Activated CD8-positive, alpha-beta memory T cell treated with anti-CD3 and anti-CD28 coated beads for 36 hours (primary cell): ENCODE measurements at regions not wholly inside any gene's neighbourhood (a gene's known extent, or its start where the extent isn't known, plus 50 kb on each side); places are given as distances from the start of the nearest gene placed in this dataset.
"Not testable (repeated sequence)": the region's sequence is repeated elsewhere in the genome, so short reads cannot be mapped to it uniquely, and the experiment has no call there.

Experiments
- CTCF ChIA-PET: fragments of 350-600 bp; sonication (Branson Sonifier 250); formaldehyde crosslinking; loops from one replicate; lab custom pipeline; 2021; ENCODE audit warnings: antibody characterized with exemption; lab: Charles Lee
- POLR2A ChIA-PET: fragments of 350-600 bp; sonication (Branson Sonifier 250); formaldehyde crosslinking; loops from one replicate; lab custom pipeline; 2021; ENCODE audit warnings: antibody characterized with exemption; lab: Charles Lee

DNA sequence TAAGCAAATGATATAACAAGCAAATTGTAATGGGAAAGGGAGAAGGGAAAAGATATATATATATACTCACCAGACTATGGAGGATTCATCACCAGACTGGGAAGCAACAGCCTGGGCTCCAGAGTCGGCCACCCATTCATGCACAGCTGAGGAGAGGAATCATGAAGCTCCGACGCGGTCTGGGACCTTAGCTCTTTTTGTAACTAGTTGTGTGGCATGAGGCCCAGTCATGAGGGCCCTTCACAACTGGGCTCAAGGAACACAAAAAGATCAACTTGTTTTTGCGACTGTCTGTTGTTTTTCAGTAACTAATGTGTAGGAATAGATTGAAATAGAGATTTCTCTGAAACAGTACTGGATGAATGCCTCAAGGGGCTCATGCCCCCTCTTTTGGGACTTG is 911.2 kb downstream of the TYW1 start:
- CTCF ChIA-PET = no interaction called here
- POLR2A ChIA-PET = no interaction called here

DNA sequence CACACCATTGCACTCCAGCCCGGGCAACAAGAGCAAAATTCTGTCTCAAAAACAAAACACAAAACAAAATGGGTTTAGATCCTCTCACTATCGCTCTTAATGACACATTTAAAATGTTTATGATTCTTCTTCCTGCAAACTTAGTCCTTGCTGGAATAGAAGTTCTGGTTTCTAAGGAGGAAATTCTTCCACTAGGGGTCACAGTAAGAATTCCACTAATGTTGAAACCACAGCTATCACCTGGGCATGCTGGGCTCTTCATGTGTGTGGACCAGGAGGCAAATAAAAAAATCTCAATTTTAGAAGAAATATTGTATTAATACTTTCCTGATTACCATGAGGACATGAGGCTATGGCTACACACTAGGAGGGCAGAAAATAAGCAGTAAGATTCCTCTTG is 915.8 kb downstream of the TYW1 start:
- ChIA-PET POLR2A (no interaction called here), CTCF (no interaction called here)

DNA sequence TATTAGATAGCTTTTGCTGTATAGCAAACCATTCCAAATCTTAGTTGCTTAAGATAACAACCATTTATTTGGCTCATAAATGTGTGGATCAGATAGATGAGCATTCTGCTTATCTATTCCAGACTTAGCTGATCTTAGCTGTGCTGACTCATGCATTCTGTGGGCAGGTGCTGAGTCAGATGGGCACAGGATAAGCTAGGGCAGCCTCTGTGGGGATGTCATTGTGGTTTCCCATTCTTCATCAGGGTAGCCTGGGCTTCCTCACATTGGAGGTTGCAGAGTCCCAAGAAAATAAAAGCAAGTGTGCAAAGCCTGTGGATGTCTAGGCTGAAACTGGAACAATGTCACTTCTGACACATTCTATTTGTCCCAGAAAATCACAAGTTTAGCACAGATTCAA is 917.0 kb downstream of the TYW1 start:
- CTCF ChIA-PET = no interaction called here
- POLR2A ChIA-PET = no interaction called here

DNA sequence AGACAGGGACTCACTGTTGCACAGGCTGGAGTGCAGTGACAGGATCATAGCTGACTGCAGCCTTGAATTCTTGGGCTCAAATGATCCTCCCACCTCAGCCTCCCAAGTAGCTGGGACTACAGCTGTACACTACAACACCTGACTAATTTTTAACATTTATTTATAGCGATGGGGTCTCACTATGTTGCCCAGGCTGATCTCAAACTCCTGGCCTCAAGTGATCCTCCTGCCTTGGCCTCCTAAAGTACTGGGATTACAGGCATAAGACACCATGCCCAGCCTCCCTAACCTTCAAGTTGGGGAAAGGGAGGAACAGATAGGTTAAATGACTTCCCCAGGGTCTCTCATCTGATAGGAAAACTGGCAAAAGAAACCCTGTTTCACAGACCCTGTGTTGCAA is 919.5 kb downstream of the TYW1 start:
- CTCF ChIA-PET, POLR2A ChIA-PET: not testable (repeated sequence)

DNA sequence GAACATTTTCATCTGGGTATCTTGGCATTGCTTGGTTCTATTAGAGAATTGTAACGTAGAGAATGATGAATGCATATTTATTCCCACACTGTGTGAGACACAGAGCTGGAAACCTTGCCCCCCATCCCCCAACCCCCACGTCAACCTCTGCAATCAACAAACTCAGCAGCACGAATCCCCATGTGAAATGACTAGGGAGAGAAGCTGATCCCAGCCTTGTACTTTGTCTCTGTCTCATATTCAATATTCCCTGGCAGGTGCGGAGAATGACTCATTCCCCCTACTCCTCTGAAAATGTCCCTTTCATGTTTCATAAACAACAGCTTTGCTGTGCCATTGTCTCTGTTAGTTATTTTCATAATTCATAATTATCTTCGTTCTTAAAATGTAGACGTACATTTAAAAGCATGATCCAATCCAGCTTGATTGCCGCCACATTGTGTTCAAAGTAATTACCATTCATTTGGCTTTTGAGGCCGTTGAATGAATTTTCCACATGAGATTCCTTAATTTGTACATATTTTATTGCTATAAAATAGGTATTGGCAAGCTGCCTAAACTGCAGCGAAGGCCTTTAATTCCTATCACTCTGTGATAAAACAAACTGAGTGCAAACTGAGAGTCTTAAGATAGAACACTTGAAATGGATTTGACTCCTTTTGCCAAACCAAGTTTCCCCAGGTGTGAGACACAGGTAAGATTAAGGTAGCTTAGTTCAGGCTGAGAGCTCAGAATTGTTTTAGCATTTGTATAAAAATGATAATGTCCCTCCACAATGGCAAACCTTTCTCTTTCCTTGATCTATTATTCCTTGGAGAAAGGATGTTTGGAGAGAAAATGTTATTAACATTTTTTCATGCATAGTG is 920.2 kb downstream of the TYW1 start:
- ChIA-PET CTCF (no interaction called here), POLR2A (no interaction called here)

DNA sequence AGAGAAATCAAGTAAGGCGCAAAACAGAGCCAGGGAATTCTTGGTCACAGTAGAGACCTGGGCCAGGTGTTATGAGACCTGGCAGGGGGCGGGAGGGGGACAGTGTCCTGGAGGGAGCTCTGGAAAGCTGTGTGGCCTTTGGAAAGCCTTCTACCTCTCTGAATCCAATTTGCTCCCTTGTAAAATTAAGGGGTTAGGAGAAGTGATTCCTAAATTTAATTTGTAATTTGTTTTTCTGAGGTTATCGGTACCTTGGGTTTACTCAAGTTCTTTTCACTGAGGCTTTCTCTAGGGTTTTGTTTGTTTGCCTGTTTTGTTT is 920.8 kb downstream of the TYW1 start:
- ChIA-PET POLR2A (no interaction called here), CTCF (no interaction called here)

DNA sequence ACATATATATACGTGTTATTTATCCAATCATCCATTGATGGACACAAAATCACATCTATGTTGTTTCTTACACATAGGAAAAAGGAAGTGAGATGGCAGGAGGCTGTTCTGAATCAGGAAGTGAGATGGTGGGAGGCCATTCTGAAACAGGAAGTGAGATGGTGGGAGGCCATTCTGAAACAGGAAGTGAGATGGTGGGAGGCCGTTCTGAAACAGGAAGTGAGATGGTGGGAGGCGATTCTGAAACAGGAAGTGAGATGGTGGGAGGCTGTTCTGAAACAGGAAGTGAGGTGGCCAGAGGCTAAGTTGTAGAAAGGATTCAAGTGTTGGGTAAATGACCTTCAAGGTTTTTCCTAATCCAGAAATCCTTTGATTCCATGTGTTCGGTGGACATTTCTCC is 921.5 kb downstream of the TYW1 start:
- CTCF ChIA-PET = no interaction called here
- POLR2A ChIA-PET = no interaction called here

DNA sequence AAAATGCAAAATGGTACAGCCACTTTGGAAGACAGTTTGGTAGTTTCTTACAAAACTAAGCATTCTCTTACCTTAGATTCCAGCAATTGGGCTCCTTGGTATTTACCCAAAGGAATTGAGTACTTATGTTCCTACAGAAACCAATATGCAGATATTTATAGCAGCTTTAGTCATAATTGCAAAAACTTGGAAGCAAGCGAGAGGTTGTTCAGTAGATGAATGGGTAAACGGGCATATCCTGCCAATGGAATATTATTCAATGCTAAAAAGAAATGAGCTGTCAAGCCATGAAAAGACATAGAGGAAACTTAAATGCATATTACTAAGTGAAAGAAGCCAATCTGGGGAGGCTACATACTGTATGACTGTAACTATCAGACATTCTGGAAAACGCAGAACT is 926.7 kb downstream of the TYW1 start:
- ChIA-PET POLR2A (no interaction called here), CTCF (no interaction called here)

DNA sequence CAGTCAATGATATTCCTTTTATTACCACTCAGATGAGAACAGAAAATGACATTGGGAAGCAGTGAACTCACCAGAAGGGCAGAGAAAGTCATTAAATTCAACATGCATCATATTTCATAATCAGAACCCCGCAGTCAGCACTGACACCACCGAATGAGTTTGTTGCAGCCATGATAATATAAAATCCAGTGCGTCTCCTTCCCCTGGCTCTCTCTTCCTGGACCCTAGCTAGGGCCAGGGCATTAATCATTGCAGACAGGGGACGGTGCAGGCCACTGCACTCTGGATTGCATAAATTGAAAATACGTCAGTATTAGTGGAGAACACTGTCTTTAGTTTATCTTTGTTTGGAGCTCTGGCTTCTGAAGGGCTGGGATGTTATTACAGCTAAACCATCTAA is 931.5 kb downstream of the TYW1 start:
- POLR2A ChIA-PET = no interaction called here
- CTCF ChIA-PET = no interaction called here

DNA sequence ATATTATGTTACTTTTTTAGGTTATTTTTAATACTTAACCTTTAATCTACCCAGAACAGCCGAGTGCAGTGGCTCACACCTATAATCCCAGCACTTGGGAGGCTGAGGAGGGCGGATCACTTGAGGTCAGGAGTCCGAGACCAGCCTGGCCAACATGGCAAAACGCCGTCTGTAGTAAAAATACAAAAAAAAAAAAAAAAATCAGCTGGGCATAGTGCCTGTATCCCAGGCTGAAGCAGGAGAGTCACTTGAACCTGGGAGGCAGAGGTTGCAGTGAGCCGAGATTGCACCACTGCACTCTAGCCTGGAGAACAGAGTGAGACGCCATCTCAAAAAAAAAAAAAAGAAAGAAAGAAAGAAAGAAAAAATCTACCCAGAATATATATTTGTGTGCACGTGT is 939.8 kb downstream of the TYW1 start:
- POLR2A ChIA-PET = interaction anchor here (0.7 kb wide), 1 partner anchor 457 kb away, joined by 5 read pairs; no protein-coding TSS in a partner anchor
- CTCF ChIA-PET = not testable (repeated sequence)

DNA sequence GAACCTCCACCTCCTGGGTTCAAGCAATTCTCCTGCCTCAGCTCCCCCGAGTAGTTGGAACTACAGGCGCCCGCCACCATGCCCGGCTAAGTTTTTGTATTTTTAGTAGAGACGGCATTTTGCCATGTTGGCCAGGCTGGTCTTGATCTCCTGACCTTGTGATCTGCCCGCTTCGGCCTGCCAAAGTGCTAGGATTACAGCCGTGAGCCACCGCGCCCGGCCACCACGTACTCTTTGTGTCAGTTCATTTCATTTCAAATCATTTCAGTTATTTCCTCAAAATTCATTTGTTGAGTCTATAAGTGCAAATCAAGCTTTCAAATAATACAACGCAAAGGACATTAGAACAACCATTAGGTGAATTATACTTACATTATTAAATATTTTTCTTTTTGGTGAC is 943.8 kb downstream of the TYW1 start:
- CTCF ChIA-PET = interaction anchor here (0.6 kb wide), 1 partner anchor 17 kb away, joined by 5 read pairs; no protein-coding TSS in a partner anchor
- POLR2A ChIA-PET = no interaction called here

DNA sequence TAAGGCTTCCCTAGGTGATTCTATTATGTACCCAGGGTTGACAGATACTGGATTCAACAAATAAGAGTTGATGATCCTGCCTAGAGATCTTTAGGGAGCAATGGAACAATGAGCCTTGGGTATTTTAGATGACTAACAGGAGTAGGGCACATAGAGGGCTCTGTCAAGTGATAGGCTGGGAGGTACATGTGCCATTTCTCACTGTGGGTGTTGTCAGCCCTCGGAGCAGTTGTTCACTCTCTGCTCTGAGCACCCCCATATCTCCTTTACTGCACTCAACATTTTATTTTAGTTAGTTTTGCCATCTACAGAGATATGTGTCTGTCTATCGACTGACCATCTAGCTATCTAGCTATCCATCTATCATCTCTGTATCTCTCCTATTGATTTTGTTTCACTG is 950.6 kb downstream of the TYW1 start:
- ChIA-PET CTCF (no interaction called here), POLR2A (no interaction called here)

DNA sequence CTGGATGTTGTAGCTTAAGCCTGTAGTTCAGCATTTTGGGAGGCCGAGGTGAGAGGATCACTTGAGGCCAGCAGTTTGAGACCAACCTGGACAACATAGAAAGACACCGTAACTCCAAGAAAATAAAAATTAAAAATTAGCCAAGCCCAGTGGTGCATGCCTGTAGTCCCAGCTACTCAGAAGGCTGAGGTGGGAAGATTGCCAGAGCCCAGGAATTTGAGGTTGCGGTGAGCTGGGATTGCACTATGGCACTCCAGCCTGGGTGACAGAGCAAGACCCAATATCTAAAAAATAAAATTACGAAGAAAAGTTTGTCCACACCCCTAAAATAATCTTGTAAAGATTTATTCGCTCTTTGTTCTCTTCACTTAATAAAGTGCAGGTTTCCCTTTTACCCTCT is 951.0 kb downstream of the TYW1 start:
- ChIA-PET POLR2A (no interaction called here), CTCF (no interaction called here)

DNA sequence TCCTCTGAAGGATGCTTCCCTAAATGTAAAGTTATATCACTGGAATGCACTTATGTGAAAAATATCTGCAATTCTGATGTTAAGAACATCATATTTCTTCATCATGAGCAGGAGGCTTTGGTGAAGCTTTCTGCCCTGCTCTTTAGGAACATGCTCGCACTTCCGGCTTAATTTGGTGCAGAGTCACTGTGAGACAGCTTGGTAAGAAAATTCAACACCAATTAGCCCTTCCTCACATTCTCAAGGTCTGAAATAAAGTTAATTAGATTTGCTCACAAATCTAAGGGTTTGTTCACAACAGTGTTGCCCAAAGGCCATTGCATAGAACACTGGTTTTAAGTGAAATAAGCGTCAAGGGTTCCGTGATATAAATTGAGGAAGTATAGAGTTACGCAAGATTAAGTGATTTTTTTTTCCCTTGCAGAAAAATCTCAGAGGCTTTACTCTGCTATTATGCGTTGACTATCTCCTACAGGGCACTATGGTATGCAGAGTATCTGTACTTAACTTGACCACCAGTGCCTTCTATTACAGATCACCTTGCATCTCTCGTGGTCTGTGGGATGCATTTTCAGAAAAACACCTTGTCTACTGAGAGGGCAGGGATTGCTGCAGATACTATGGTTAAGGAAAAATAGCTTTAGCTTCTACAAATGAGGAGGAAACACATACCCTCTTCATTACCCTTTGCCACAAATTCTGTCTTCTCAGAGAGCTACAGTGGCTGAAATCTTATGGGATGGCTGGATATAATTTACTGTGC is 953.9 kb downstream of the TYW1 start:
- POLR2A ChIA-PET = no interaction called here
- CTCF ChIA-PET = no interaction called here

DNA sequence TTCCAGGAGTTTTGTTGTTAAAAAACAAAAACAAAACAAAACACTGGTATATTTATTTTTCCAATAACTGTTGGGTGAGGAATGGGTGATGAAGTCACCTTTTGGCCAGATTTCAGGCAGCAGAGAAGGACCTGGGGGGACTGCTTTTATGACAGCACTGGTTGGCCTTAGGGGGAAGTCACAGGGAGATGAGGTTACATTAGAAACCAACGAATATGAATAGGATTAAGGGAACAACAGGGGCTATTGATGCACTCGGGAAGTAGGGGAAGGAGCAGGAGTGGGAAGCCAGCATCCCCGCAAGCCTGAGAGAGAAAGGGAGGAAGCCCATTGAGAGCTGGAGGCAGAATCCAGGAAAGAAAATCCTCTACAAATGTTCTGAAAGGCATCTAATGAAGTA is 958.4 kb downstream of the TYW1 start:
- ChIA-PET CTCF (no interaction called here), POLR2A (no interaction called here)

DNA sequence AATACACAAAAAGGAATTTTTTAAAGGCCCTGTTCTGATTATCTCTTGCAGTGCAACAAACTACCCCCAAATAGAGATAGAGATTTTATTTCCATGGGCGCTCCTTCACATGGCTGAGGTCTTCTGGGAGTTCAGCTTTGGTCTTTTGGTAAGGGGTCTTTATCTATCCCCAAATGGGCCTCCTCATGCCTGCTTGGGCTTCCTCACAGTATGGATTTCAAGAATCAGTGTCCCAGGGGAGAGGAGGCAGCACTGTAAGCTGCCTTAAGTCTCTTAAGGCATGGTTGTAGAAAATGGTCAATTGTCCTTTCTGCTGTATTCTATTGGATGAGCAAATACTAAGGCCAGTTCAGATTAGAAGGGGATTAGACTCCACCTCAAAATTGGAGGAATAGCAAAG is 966.2 kb downstream of the TYW1 start:
- ChIA-PET POLR2A (no interaction called here), CTCF (interaction anchor here (0.5 kb wide), 1 partner anchor 478 kb away, joined by 4 read pairs; no protein-coding TSS in a partner anchor)

DNA sequence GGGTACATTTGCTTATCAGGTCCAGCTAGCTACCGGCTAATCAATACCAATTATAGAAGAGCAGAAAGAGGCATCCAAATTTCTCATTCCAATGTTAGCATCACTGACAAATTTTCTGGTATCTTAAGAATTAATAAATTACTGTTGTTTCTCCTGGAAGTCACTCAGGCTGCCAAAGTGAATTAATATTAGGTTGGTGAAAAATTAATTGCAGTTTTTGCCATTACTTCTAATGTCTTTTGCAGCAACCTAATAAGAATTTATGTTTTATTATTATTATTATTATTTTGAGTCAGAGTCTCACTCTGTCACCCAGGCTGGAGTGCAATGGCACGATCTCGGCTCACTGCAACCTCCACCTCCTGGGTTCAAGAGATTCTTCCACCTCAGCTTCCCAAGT is 979.9 kb downstream of the TYW1 start:
- CTCF ChIA-PET = no interaction called here
- POLR2A ChIA-PET = no interaction called here

DNA sequence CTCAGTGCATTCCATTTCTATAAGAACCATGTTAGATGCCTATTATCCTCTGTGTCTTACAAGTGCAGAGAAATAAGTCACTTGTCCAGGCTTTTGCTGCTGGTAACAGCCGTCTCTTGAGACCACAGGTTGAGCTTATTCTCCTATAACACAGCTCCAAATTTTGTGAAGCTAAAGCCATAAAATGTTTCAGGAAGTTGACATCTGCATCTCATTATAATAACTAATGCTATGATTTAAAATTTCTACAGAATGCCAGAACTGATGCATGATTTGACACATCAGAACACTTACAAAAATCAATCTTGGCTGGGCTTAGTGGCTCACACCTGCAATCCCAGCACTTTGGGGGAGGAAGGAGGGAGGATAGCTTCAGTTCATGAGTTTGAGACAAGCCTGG is 986.9 kb downstream of the TYW1 start:
- CTCF ChIA-PET = no interaction called here

DNA sequence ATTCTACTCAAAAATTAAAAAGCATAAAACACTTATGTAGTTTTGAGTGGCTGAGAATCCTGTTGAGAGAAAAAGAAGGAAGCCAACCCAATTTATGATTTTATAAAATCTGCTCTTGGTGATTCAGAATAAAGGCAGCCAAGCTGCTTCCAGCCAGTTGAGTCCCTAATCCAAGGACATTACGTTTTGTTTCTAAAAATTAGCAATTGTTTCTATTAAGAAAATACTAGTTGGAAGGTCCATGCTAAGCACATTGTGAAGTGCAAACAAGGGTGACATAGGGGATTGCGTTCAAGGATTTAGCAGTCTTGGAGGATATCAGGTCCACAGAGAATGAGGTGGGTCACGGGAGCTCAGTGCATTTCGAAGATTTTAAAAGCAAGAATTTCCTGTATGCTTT is 987.7 kb downstream of the TYW1 start:
- POLR2A ChIA-PET = no interaction called here
- CTCF ChIA-PET = no interaction called here

More for the DNA sequence above, 986.9 kb downstream of the TYW1 start:
- POLR2A ChIA-PET = no interaction called here

DNA sequence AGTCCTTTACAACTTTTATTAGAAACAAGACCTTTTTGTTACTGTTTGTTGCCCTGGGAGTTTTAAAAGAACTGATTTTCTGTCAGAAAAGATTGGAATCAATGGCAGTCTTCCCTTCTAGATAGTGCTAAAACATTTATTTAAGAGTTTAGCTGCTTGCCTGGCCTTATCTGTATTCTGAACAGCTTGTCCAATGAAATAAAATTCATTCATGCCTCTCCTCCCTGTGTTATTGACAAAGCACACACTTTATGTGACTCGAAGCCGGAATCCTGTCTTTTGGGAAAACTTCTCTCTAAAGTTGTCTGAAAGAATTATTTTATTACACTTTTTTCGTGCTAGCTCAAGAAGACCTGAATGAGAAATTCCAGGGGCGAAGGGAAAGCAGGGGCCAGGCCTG is 992.5 kb downstream of the TYW1 start:
- POLR2A ChIA-PET = no interaction called here
- CTCF ChIA-PET = no interaction called here

DNA sequence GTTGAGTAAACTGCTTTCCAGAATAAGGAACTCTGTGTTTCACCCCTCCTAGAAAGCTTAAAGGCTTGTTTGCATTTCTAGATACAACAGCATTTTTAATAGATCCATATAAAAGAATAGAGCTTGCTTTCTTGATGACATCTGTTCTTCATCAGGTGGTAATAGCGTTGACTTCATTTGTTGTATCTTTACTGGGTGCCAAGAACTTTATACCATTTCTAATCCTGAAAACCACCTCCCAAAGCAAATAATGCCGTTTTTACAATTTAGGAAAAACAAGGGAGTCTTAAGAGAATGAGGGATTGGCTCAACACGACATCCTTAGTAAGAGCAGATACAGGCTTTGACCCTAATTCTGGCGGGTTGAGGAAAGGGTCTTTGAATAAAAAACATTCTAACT is 993.4 kb downstream of the TYW1 start:
- POLR2A ChIA-PET = no interaction called here

More for the DNA sequence above, 993.4 kb downstream of the TYW1 start:
- CTCF ChIA-PET = interaction anchor here (0.6 kb wide), 2 partner anchors 156 to 244 kb away, joined by 3 read pairs; no protein-coding TSS in a partner anchor
